Fibroblast of lung (primary cell): ENCODE measurements at regions not wholly inside any gene's neighbourhood (a gene's known extent, or its start where the extent isn't known, plus 50 kb on each side); places are given as distances from the start of the nearest gene placed in this dataset.

Source experiments
- CTCF ChIP-seq, 2 donors: IDR thresholded peaks in 1 of 2; conservative IDR thresholded peaks in 1 of 2; 1 replicate in 1 of 2; 2 replicates in 1 of 2; pipeline ENCODE4 v1.5.1; 2011 to 2012; ENCODE audit warnings: low read length in 2 of 2, control low read depth in 1 of 2, inconsistent platforms in 1 of 2, low read depth in 1 of 2, mild to moderate bottlenecking in 1 of 2
- EZH2 ChIP-seq: IDR thresholded peaks from 2 replicates; pipeline ENCODE4 v1.5.1; 2012; ENCODE audit warnings: low read length, control low read depth, mild to moderate bottlenecking; ENCODE audit errors: missing control alignments

DNA sequence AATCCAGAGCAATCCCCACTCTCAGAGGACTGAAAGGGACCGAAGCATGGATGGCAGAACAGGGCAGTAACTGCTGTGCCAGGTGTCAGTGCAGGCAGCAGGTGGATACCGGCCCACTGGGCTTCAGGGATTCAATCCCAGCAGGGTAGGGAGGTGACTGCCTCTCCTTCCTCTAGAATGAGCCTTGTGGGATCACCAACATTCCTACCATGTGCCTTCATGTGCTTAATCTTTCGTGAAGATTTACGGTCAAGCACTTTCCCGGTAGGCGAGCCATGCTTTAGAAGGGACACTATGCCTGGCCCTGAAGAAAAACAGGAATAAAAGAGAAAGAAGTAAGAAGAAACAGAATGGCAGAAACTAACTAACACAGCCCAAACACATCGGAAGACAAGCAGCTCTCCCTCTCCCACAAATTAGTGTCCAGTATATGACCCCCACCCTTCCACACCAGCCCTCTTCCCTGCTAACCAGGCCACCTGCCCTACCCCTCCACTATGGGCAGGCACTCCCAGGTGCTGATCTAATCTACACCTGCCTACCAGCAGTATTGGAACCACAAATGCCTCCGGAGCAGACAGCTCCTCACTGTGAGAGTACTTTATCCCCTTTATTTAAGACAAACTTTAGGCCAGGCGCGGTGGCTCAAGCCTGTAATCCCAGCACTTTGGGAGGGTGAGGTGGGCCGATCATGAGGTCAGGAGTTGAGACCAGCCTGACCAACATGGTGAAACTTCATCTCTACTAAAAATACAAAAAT, 162.5 kb downstream of the NUFIP1 start:
- TF ChIP-seq CTCF (conservative IDR thresholded peaks at IDR 0.05 in 1 of 2, IDR thresholded peaks at IDR 0.05 in 1 of 2; ENCODE audit: low read depth in 1 of 2, low read length in 2 of 2) = no peak
- no peak for TF ChIP-seq EZH2
